GM19455 (cell line): ENCODE measurements at regions not wholly inside any gene's neighbourhood (a gene's known extent, or its start where the extent isn't known, plus 50 kb on each side); places are given as distances from the start of the nearest gene placed in this dataset.
"Not testable (repeated sequence)": the region's sequence is repeated elsewhere in the genome, so short reads cannot be mapped to it uniquely, and the experiment has no call there.

Experiments
- ATAC-seq: cut with Tn5 transposase; IDR thresholded peaks from one replicate; pipeline ENCODE4 v1.9.1; 2021; ENCODE audit not compliant: unreplicated experiment

DNA sequence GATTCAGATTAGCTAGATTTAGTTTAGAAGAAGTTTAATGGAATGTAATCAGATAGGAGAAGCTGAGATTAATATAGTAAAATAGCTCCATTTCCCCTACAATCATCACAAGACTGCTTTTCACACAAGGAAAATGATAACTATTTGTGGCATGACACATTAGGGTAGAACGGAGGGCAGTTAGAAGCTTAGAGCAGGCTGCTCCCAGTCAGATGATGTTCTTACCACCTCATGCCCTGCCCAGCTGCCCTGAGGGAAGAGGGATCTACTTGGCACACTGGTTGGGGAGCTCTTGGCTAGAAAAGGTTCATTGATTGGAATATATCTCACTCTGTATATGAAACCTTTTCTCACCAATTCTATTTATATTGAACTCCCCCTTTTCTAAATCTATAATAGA, 180.7 kb upstream of the IL15 start:
- ATAC-seq, result no peak

DNA sequence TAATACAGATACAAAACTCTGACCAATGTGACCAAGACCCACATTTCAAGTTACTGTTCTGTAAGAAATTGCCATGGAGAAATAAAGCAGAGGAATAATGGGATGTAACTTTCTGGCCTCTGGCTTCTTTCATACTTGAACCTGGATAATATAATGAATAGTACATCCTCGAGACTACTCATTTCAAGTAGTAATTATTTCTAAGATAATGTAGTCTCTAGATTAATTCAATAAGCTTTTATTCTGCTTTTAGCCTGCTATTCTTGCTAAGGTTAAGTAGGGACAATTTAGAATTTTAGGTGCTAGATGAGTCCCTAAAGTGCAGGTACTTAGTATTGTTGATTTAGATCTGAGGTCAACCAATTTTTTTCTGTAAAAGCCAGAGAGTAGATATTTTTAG, 178.7 kb upstream of the IL15 start:
- no peak for ATAC-seq

DNA sequence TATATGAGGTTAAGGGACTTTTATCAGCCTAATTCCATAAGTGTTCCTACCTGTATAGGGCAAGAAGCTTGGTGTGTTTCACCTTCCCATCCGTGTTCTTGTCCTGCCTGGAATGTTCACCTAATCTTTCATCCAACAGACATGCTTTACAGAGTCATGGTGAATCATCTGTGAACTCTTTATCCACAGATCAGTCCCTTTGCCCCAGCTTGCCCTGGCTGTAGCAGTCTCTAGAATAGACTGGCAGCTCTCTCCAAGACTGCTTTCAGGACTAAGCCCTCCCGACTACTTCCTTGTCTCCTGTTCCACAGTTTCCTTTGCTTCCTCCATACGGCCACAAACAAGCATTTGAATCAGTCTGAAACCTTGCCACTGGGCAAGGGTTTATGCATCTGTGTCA, 177.9 kb upstream of the IL15 start:
- no peak for ATAC-seq

DNA sequence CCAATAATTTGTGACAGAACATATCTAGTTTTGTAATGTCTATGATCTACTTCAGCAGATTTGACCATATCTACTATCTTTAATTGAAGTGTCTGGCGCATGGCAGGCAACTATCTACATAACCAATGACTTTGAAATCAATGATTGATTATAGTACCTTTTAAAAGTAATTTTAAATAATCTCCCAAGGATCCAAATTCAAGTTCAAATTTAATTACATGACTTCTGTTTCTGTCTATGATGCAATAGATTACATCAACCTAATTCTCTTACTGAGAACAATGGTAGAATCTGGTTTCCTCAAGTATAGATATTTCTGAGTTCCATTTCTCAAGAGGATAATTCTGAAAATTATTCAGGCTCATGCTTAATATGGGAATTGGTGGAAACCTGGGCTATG, 177.4 kb upstream of the IL15 start:
- no peak for ATAC-seq

DNA sequence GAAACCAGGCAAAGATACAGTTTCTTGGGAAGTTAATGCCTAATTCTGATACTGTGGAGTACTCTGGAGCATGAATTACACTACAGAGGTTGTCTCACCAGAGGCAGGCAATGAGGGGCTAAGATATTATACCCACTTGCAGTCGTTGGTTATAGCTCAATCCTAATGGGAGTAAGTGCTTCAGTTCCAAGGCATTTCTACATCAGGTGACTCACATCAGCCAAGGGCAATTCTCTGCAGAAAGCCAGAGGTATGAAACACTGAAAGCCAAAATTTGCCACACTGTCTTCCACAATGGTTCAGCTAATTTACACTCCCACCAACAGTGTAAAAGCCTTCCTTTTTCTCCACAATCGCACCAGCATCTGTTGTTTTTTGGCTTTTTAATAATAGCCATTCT, 174.0 kb upstream of the IL15 start:
- ATAC-seq, result no peak

- no peak for ATAC-seq
Observed at GRCh38 chr4:141463678-141464077, 172.7 kb upstream of the IL15 start.

GRCh38 chr4:141464366-141464765, 172.0 kb upstream of the IL15 start:
- ATAC-seq, result no peak

- ATAC-seq, result no peak
Observed at GRCh38 chr4:141465171-141465570, 171.2 kb upstream of the IL15 start.

GRCh38 chr4:141467225-141467624, 169.2 kb upstream of the IL15 start:
- no peak for ATAC-seq

DNA sequence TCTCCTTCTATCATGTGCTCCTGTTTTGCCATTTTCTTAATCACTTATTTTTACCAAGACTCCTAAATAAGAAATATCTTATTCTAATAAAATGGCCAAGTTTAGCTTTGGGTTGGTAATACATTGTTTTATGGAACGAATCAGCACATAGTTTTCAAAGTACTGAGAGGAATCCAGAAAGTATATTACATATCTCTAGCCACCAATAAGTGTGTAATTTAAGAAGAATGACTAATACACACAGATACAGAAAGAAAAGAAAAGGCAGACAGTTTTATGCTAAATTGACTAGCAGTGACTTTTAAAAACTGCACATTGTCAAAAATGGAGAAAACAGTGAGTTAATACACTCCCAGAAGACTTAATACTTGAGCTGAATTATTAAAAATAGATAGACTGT, 167.0 kb upstream of the IL15 start:
- ATAC-seq, result no peak

DNA sequence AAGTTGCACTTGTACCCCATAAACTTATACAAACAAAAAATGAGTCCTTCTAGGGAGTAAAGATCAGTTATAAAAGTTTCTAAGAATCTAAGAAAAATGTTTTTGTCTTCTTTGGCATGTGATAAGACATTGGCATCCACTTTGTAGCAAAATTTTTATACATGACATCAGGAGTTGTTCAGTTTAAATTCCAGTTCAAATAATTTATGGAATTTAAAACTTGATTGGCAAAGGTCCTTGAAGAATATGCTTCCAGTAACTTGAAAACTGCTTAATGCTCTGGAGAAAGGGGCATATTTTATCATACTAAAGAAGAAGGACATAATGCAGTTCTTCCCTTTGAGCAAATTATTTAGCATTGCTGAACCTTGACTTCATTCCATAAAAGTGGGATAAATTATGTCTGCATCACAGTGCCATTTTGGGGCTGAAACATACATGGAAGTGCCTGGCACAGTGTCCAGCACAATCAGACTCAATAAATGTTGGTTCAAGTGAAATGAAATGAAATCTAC, 163.3 kb upstream of the IL15 start:
- no peak for ATAC-seq

DNA sequence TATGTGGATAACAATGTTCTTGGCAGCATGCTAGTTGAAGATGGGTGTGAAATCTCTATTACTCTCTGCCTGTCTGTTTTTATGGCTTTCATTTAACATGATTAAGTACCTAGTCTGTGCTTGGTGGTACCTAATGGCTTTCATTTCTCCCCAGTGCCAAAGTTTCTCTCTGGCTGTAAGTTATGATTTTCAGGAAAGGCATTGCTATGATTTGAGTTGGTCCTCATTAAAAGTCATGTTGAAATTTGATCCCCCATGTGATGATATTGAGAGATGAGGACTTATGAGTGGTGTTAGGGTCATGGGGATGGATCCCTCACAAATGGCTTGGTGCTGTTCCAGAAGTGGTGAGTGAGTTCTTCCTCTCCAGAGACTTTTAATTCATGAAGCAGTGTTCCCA, 162.4 kb upstream of the IL15 start:
- no peak for ATAC-seq

DNA sequence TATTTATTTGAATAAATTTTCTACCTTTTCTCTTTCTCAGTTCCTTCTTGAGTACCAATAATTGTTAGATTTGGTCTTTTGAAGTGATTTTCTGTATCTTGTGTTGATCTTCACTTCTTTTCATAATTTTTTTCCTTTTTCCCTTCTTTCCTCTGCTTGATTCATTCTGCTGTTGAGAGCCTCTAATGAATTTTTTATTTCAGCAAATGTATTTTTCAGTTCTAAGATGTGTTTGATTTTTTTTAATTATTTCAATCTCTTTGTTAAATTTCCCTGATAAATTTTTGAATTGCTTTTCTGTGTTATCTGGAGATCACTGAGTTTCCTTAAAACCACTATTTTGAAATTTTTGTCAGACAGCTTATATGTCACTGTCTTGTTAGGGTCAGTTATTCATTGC, 155.4 kb upstream of the IL15 start:
- no peak for ATAC-seq

- not testable (repeated sequence) for ATAC-seq
Observed at GRCh38 chr4:141484298-141484697, 152.1 kb upstream of the IL15 start.

DNA sequence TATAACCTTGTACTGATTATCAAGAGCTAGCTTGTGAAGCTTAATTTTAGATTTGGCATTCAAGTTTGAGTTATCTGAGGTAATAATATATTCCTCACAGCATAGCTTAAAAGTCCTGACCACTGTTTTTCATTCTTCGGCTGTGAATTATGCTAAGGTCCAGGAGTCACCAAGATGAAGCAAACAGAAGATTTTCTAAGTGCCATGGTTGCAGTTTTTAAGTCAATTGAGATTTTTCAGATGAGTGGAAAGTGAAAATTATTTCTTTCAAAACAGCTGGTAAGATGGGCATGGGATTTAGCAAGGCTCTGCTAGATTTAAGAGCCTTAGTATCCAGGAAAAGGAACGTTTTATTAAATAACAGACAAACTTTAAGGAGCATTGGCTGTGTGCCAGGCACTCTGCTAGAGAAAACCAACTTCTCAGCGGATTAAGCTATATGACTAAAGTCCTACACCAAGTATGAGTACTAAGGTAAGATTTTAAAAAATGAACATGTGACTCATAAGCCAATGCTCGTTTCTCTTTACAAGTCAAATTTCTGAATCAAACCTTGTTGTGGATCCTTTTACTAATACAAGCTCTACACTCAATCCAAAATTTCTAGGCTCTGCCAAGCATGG, 149.9 kb upstream of the IL15 start:
- ATAC-seq, result no peak

DNA sequence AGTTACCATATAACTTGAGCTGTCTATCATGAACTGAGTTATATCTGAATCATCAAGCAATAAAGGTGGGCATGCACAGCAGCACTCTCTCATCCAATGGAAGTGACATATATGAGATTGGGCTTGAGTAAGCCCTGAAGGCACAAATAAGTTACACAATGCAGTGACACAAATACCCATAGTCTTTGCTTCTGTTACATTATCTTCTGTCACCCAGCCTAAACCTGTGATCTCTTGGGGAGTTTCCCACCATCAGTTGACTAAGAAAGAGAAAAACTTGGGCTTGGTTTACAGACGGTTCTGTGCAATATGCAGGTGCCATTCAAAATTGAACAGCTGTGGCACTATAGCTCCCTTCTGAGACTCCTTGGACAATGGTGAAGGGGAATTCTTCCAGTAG, 138.8 kb upstream of the IL15 start:
- ATAC-seq, result peak; percentile 73

- no peak for ATAC-seq
Observed at GRCh38 chr4:141499261-141499853, 137.0 kb upstream of the IL15 start.

GRCh38 chr4:141501395-141501794, 135.0 kb upstream of the IL15 start:
- no peak for ATAC-seq

- no peak for ATAC-seq
Observed at GRCh38 chr4:141501931-141502330, 134.5 kb upstream of the IL15 start.

- no peak for ATAC-seq
Observed at GRCh38 chr4:141502755-141503154, 133.6 kb upstream of the IL15 start.

GRCh38 chr4:141503260-141503659, 133.1 kb upstream of the IL15 start:
- no peak for ATAC-seq

GRCh38 chr4:141511055-141511454, 125.3 kb upstream of the IL15 start:
- ATAC-seq, result no peak

- no peak for ATAC-seq
Observed at GRCh38 chr4:141513866-141514265, 122.5 kb upstream of the IL15 start.
